Stomach (tissue), 8 donors: ENCODE measurements at regions not wholly inside any gene's neighbourhood (a gene's known extent, or its start where the extent isn't known, plus 50 kb on each side); places are given as distances from the start of the nearest gene placed in this dataset.

Source experiments
- DNase-seq, 2 donors: peaks; one replicate each; pipeline versions ENCODE4 v3.0.0 to v3.0.0-alpha.2; 2013 to 2019
- H3K27ac ChIP-seq, 5 donors: fragments of 200-600 bp in 4 of 5; sonication (generic) in 4 of 5; one replicate each; pipeline ENCODE4 v1.5.1; 2013 to 2019; ENCODE audit warnings: mild to moderate bottlenecking in 1 of 5, moderate library complexity in 1 of 5
- H3K27me3 ChIP-seq, 3 donors: fragments of 200-600 bp; sonication (generic); one replicate each; pipeline ENCODE4 v1.5.1; 2017 to 2019; ENCODE audit warnings: mixed run types in 1 of 3
- H3K36me3 ChIP-seq, 4 donors: fragments of 200-600 bp; sonication (generic); 1 replicate in 3 of 4; 2 replicates in 1 of 4; pipeline ENCODE4 v1.5.1; 2016 to 2019
- H3K4me1 ChIP-seq, 4 donors: fragments of 200-600 bp; sonication (generic); one replicate each; pipeline ENCODE4 v1.5.1; 2016 to 2019
- H3K4me3 ChIP-seq, 4 donors: fragments of 200-600 bp; sonication (generic) in 3 of 4; one replicate each; pipeline ENCODE4 v1.5.1; 2016 to 2019; ENCODE audit warnings: mild to moderate bottlenecking in 1 of 4
- H3K9me3 ChIP-seq, 4 donors: fragments of 200-600 bp; sonication (generic); one replicate each; pipeline ENCODE4 v1.5.1; 2016 to 2019
- EP300 ChIP-seq: sonication (generic); formaldehyde crosslinking; IDR thresholded peaks from one replicate; pipeline ENCODE4 v1.6.1; 2017; ENCODE audit warnings: antibody characterized with exemption
- POLR2A ChIP-seq, 4 donors: fragments of 450-650 bp; IDR thresholded peaks; one replicate each; pipeline ENCODE4 v1.6.1; 2016; ENCODE audit warnings: antibody characterized with exemption in 4 of 4, control low read depth in 2 of 4, mild to moderate bottlenecking in 1 of 4, moderate library complexity in 1 of 4
- POLR2AphosphoS5 ChIP-seq, 3 donors: sonication (generic); formaldehyde crosslinking; IDR thresholded peaks; one replicate each; pipeline ENCODE4 v1.6.1; 2016; ENCODE audit warnings: antibody characterized with exemption in 3 of 3
- WGBS, 5 donors: extraction: QIAGEN DNeasy Blood & Tissue Kit in 3 of 5; methylation state at CpG; one replicate each; pipeline versions ENCODE4 v1.1.5 to v1.1.7; 2013 to 2018; 5-methylcytosine and 5-hydroxymethylcytosine counted together
- intact Hi-C: fragments of 100-400 bp; cut with DNase I; formaldehyde crosslinking; loops from one replicate; pipeline ENCODE4 v1.15.1; 2023; ENCODE audit warnings: low total_unique reads
- TF ChIP-seq, protein P1 (sequence below), 7 experiments: fragments of 450-650 bp in 4 of 7; fragments of 200-600 bp in 3 of 7; sonication (generic) in 3 of 7; IDR thresholded peaks; one replicate each; pipeline ENCODE4 v1.5.1; 2016 to 2019; ENCODE audit warnings: antibody characterized with exemption in 7 of 7, control low read depth in 2 of 7, mild to moderate bottlenecking in 1 of 7
- donor health status: healthy with polysubstance abuse.
- donor health status: Bipolar disorder and iron deficiency.
- donor health status: healthy.

DNA sequence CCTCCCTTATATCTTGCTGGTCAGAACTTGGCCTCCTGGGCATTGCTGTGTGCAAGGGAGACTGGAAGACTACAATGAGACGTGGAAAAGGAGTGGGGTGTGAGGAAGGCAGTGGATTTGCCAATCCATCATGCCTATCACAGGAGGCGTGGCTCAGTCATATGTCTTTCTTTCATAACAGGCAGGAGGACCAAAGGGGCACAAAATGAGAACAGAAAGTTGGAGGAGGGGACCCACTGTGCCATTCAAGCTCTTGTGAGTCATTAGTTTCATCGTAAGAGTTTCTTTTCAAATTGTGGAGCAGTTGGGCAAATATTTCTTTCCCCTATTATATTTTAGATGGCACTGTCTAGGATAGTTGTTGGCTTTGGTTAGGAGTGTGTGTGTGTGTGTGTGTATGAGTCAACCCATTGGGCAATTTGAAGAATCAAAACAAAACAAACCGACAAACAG lies 471.5 kb downstream of the TSHZ3 start:
- Histone ChIP-seq H3K27me3 (peaks cover 0 to 11% (median 0%) of the 10 kb centered on the region in 3 donors), H3K4me3 (no peak overlapping the region), H3K36me3 (no peaks in the 10 kb centered on the region), H3K27ac (no peak overlapping the region), H3K4me1 (no peaks in the 10 kb centered on the region), H3K9me3 (no peaks in the 10 kb centered on the region)
- no peak for DNase-seq
- intact Hi-C loops = no loop called here
- no peak for TF ChIP-seq POLR2A (IDR thresholded peaks at IDR 0.05)
- no peak for TF ChIP-seq EP300
- TF ChIP-seq POLR2AphosphoS5 (IDR thresholded peaks at IDR 0.05) = no peak
- TF ChIP-seq, protein P1, sequence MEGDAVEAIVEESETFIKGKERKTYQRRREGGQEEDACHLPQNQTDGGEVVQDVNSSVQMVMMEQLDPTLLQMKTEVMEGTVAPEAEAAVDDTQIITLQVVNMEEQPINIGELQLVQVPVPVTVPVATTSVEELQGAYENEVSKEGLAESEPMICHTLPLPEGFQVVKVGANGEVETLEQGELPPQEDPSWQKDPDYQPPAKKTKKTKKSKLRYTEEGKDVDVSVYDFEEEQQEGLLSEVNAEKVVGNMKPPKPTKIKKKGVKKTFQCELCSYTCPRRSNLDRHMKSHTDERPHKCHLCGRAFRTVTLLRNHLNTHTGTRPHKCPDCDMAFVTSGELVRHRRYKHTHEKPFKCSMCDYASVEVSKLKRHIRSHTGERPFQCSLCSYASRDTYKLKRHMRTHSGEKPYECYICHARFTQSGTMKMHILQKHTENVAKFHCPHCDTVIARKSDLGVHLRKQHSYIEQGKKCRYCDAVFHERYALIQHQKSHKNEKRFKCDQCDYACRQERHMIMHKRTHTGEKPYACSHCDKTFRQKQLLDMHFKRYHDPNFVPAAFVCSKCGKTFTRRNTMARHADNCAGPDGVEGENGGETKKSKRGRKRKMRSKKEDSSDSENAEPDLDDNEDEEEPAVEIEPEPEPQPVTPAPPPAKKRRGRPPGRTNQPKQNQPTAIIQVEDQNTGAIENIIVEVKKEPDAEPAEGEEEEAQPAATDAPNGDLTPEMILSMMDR (IDR thresholded peaks at IDR 0.05) = no peak
- 51 to 70% (median 61%) methylated on average over 4 of the region's 4 CpGs for WGBS, 5 donors

DNA sequence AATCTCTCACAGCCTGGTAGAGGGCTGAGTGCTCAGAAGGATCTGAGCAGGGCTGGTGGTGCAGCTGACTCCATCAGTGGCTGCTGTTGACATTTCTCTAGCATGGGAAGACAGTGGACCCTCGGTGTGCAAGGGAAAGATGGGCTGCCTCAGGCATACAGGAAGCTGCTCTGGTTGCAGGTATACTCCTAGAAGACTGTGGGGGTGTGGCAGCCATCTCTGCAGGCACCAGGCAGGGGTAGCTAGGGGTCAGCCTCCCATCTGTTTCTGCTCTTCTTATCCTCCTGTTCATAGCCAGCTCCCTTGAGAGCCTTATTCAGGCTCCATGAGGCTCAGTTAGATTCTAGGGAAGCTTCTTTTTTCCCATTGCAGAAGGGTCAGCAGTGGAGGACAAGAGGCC lies 475.5 kb downstream of the TSHZ3 start:
- no peak for DNase-seq
- H3K4me3 ChIP-seq = no peak overlapping the region
- H3K27ac ChIP-seq = no peak overlapping the region
- no peaks in the 10 kb centered on the region for H3K36me3 ChIP-seq
- no peaks in the 10 kb centered on the region for H3K4me1 ChIP-seq
- WGBS, 5 donors = 50 to 70% (median 55%) methylated on average over 1 of the region's 1 CpG
- TF ChIP-seq POLR2AphosphoS5 (IDR thresholded peaks at IDR 0.05) (no peak), EP300 (no peak), POLR2A (IDR thresholded peaks at IDR 0.05) (no peak)
- TF ChIP-seq, protein P1 (IDR thresholded peaks at IDR 0.05) = no peak
- no peaks in the 10 kb centered on the region for H3K9me3 ChIP-seq
- intact Hi-C loops = no loop called here
- peaks cover 0 to 2% (median 0%) of the 10 kb centered on the region in 3 donors for H3K27me3 ChIP-seq

DNA sequence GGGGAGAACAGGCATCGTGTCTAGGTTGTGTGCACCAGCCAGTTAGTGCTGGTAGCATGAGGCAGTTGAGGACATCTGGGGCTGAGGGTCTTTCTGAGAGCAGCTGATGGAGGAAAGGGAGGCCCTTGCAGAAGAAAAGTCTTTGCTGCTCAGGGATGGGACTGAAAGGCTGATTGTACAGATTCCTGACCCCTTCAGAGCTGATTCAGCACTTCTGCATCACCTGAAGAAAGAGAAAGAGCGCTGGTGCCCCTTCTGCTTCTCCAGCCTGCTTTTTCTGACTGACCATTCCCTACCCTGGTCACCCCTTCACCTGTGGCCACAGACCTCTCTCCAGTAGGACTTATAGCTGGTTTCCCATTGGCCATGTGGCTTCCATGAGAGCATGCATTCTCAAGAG lies 476.2 kb downstream of the TSHZ3 start:
- TF ChIP-seq EP300 (no peak), POLR2A (IDR thresholded peaks at IDR 0.05) (no peak), POLR2AphosphoS5 (IDR thresholded peaks at IDR 0.05) (no peak)
- TF ChIP-seq, protein P1 (IDR thresholded peaks at IDR 0.05) = no peak
- Histone ChIP-seq H3K4me1 (no peaks in the 10 kb centered on the region), H3K4me3 (no peak overlapping the region), H3K27me3 (no peaks in the 10 kb centered on the region), H3K27ac (no peak overlapping the region), H3K36me3 (no peaks in the 10 kb centered on the region), H3K9me3 (no peaks in the 10 kb centered on the region)
- intact Hi-C loops = no loop called here
- WGBS, 5 donors = 56 to 83% (median 75%) methylated on average over 2 of the region's 2 CpGs
- no peak for DNase-seq

DNA sequence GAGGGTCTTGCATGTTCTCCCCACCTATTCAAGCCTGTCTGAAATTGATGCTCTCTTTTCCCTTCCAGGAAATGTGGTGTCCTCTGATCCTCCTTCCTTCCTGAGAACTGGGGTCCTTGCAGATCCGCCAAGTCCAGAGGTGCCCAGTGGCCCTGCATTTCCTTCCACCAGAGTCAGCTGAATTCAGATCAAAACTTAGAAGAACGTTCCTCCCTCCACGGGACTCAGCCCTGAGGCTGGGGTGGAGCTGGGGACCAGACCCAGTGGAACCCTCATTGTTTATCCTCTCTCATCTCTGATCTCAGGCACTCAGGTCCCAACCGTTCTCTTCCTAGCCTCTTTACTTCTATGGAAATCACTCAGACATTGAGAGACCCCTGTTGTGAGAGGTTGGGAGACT lies 477.3 kb downstream of the TSHZ3 start:
- TF ChIP-seq EP300 = no peak
- no peak for TF ChIP-seq POLR2A (IDR thresholded peaks at IDR 0.05)
- TF ChIP-seq, protein P1 (IDR thresholded peaks at IDR 0.05) = no peak
- no peak for TF ChIP-seq POLR2AphosphoS5 (IDR thresholded peaks at IDR 0.05)
- 64 to 78% (median 71%) methylated on average over 4 of the region's 4 CpGs for WGBS, 5 donors
- Histone ChIP-seq H3K27ac (no peak overlapping the region), H3K4me1 (no peaks in the 10 kb centered on the region), H3K4me3 (no peak overlapping the region), H3K27me3 (no peaks in the 10 kb centered on the region), H3K36me3 (no peaks in the 10 kb centered on the region), H3K9me3 (peaks cover 0 to 3% (median 0%) of the 10 kb centered on the region in 4 donors)
- no peak for DNase-seq
- intact Hi-C loops = no loop called here
